ENCODE measurements at regions not wholly inside any gene's neighbourhood (a gene's known extent, or its start where the extent isn't known, plus 50 kb on each side); places are given as distances from the start of the nearest gene placed in this dataset.

GRCh38 chr15:25498835-25499234, 60.0 kb upstream of the UBE3A start:
- DNase-seq (no peak), ATAC-seq (ENCODE audit: insufficient read depth, low read depth) (no peak)
- Histone ChIP-seq H3K9ac (ENCODE audit: low read depth, low read length) (no peak overlapping the region), H3K9me3 (ENCODE audit: insufficient read depth, low read length, severe bottlenecking) (peaks cover 2% of the 10 kb centered on the region), H2AFZ (ENCODE audit: low read depth, low read length) (no peak overlapping the region), H3K36me3 (ENCODE audit: insufficient read depth, low read length) (no peaks in the 10 kb centered on the region), H4K20me1 (ENCODE audit: insufficient read depth, low read length) (no peaks in the 10 kb centered on the region), H3K79me2 (ENCODE audit: insufficient read depth, low read length) (no peaks in the 10 kb centered on the region), H3K4me2 (ENCODE audit: insufficient read depth, low read length) (no peak overlapping the region), H3K4me3 (ENCODE audit: low read depth in 1 of 2, low read length in 2 of 2) (no peak overlapping the region), H3K4me1 (ENCODE audit: insufficient read depth, low read length) (no peaks in the 10 kb centered on the region), H3K27me3 (ENCODE audit: insufficient read depth, low read length, poor library complexity) (no peaks in the 10 kb centered on the region), H3K27ac (ENCODE audit: low read length) (no peak overlapping the region)
- no peak for TF ChIP-seq EZH2 (IDR thresholded peaks at IDR 0.05; ENCODE audit: borderline replicate concordance, low read depth, low read length, severe bottlenecking)
- TF ChIP-seq CTCF (IDR thresholded peaks at IDR 0.05; ENCODE audit: borderline replicate concordance, extremely low read depth, low read length, poor library complexity, severe bottlenecking), result no peak

- Histone ChIP-seq H3K9ac (ENCODE audit: low read depth, low read length) (no peak overlapping the region), H3K36me3 (ENCODE audit: insufficient read depth, low read length) (no peaks in the 10 kb centered on the region), H3K4me1 (ENCODE audit: insufficient read depth, low read length) (no peaks in the 10 kb centered on the region), H2AFZ (ENCODE audit: low read depth, low read length) (no peak overlapping the region), H3K4me3 (ENCODE audit: low read depth in 1 of 2, low read length in 2 of 2) (no peak overlapping the region), H3K27ac (ENCODE audit: low read length) (no peak overlapping the region), H4K20me1 (ENCODE audit: insufficient read depth, low read length) (no peaks in the 10 kb centered on the region), H3K27me3 (ENCODE audit: insufficient read depth, low read length, poor library complexity) (no peaks in the 10 kb centered on the region), H3K79me2 (ENCODE audit: insufficient read depth, low read length) (no peaks in the 10 kb centered on the region), H3K9me3 (ENCODE audit: insufficient read depth, low read length, severe bottlenecking) (peaks cover 5% of the 10 kb centered on the region), H3K4me2 (ENCODE audit: insufficient read depth, low read length) (no peak overlapping the region)
- TF ChIP-seq CTCF (IDR thresholded peaks at IDR 0.05; ENCODE audit: borderline replicate concordance, extremely low read depth, low read length, poor library complexity, severe bottlenecking), result no peak
- ATAC-seq (ENCODE audit: insufficient read depth, low read depth) (no peak), DNase-seq (no peak)
Observed at GRCh38 chr15:25497934-25498333, 59.1 kb upstream of the UBE3A start.

- no peak for ATAC-seq (ENCODE audit: insufficient read depth, low read depth)
- H3K79me2 ChIP-seq (ENCODE audit: insufficient read depth, low read length), result no peaks in the 10 kb centered on the region
Observed at GRCh38 chr15:25493823-25494526, 55.2 kb upstream of the UBE3A start.

More at GRCh38 chr15:25493823-25494526, 55.2 kb upstream of the UBE3A start:
- Histone ChIP-seq H3K4me1 (ENCODE audit: insufficient read depth, low read length) (no peaks in the 10 kb centered on the region), H3K27me3 (ENCODE audit: insufficient read depth, low read length, poor library complexity) (no peaks in the 10 kb centered on the region), H3K36me3 (ENCODE audit: insufficient read depth, low read length) (no peaks in the 10 kb centered on the region), H3K9me3 (ENCODE audit: insufficient read depth, low read length, severe bottlenecking) (peaks cover 11% of the 10 kb centered on the region), H3K4me3 (ENCODE audit: low read depth in 1 of 2, low read length in 2 of 2) (no peak overlapping the region), H2AFZ (ENCODE audit: low read depth, low read length) (no peak overlapping the region), H4K20me1 (ENCODE audit: insufficient read depth, low read length) (no peaks in the 10 kb centered on the region), H3K4me2 (ENCODE audit: insufficient read depth, low read length) (no peak overlapping the region), H3K9ac (ENCODE audit: low read depth, low read length) (no peak overlapping the region), H3K27ac (ENCODE audit: low read length) (no peak overlapping the region)
- no peak for DNase-seq
- no peak for TF ChIP-seq EZH2 (IDR thresholded peaks at IDR 0.05; ENCODE audit: borderline replicate concordance, low read depth, low read length, severe bottlenecking)
- no peak for TF ChIP-seq CTCF (IDR thresholded peaks at IDR 0.05; ENCODE audit: borderline replicate concordance, extremely low read depth, low read length, poor library complexity, severe bottlenecking)
